ENCODE measurements at regions not wholly inside any gene's neighbourhood (a gene's known extent, or its start where the extent isn't known, plus 50 kb on each side); places are given as distances from the start of the nearest gene placed in this dataset.

DNA sequence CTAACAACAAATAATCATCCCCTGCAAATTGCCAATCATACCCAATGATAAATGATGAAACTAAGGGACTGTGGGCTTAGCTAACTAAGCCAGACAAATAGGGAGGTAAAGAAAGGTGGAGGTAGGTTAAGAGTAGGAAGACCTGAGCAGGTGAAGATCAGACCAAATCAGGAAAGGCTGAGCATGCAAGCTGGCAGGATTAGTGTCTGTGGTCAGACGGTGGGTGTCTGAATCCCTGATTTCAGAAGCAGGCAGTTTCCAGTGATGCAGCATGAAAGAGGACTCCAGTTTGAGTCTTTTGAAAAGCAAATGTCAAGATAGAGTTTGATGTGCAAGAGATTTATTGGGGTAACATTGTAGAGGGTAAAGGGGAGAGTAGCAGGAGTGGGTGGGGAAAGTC is 181.4 kb upstream of the MYLIP start:
- peaks cover 4% of the 10 kb centered on the region for H3K27me3 Mint-ChIP-seq
- no peak overlapping the region for H3K4me3 Mint-ChIP-seq (ENCODE audit: low read depth)
- TF ChIP-seq, protein P1, sequence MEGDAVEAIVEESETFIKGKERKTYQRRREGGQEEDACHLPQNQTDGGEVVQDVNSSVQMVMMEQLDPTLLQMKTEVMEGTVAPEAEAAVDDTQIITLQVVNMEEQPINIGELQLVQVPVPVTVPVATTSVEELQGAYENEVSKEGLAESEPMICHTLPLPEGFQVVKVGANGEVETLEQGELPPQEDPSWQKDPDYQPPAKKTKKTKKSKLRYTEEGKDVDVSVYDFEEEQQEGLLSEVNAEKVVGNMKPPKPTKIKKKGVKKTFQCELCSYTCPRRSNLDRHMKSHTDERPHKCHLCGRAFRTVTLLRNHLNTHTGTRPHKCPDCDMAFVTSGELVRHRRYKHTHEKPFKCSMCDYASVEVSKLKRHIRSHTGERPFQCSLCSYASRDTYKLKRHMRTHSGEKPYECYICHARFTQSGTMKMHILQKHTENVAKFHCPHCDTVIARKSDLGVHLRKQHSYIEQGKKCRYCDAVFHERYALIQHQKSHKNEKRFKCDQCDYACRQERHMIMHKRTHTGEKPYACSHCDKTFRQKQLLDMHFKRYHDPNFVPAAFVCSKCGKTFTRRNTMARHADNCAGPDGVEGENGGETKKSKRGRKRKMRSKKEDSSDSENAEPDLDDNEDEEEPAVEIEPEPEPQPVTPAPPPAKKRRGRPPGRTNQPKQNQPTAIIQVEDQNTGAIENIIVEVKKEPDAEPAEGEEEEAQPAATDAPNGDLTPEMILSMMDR (IDR thresholded peaks at IDR 0.05; ENCODE audit: unreplicated experiment), result no peak
- no peaks in the 10 kb centered on the region for H3K9me3 Mint-ChIP-seq (ENCODE audit: low read depth)
- H3K4me1 Mint-ChIP-seq (ENCODE audit: low read depth), result peaks cover 29% of the 10 kb centered on the region
- H3K27ac Mint-ChIP-seq, result no peak overlapping the region
- no peaks in the 10 kb centered on the region for H3K36me3 Mint-ChIP-seq (ENCODE audit: insufficient read depth)
- no peak for DNase-seq (ENCODE audit: low spot score, unreplicated experiment)

GRCh38 chr6:15946701-15947385 is 182.0 kb upstream of the MYLIP start:
- H3K27me3 Mint-ChIP-seq, result no peaks in the 10 kb centered on the region
- H3K9me3 Mint-ChIP-seq (ENCODE audit: low read depth), result no peaks in the 10 kb centered on the region
- DNase-seq (ENCODE audit: low spot score, unreplicated experiment), result no peak
- H3K4me3 Mint-ChIP-seq (ENCODE audit: low read depth), result no peak overlapping the region
- no peak overlapping the region for H3K27ac Mint-ChIP-seq
- peaks cover 24% of the 10 kb centered on the region for H3K4me1 Mint-ChIP-seq (ENCODE audit: low read depth)
- TF ChIP-seq, protein P1 (IDR thresholded peaks at IDR 0.05; ENCODE audit: unreplicated experiment), result no peak
- no peaks in the 10 kb centered on the region for H3K36me3 Mint-ChIP-seq (ENCODE audit: insufficient read depth)

GRCh38 chr6:15945593-15946159 is 183.2 kb upstream of the MYLIP start:
- Mint-ChIP-seq H3K9me3 (ENCODE audit: low read depth) (peaks cover 3% of the 10 kb centered on the region), H3K4me1 (ENCODE audit: low read depth) (peaks cover 19% of the 10 kb centered on the region), H3K4me3 (ENCODE audit: low read depth) (no peak overlapping the region), H3K36me3 (ENCODE audit: insufficient read depth) (peaks cover 2% of the 10 kb centered on the region), H3K27me3 (peaks cover 4% of the 10 kb centered on the region), H3K27ac (no peak overlapping the region)
- TF ChIP-seq, protein P1 (IDR thresholded peaks at IDR 0.05; ENCODE audit: unreplicated experiment), result no peak
- DNase-seq (ENCODE audit: low spot score, unreplicated experiment), result no peak

GRCh38 chr6:15943423-15943822 is 185.5 kb upstream of the MYLIP start:
- Mint-ChIP-seq H3K36me3 (ENCODE audit: insufficient read depth) (peaks cover 2% of the 10 kb centered on the region), H3K9me3 (ENCODE audit: low read depth) (peaks cover 3% of the 10 kb centered on the region), H3K4me3 (ENCODE audit: low read depth) (no peak overlapping the region), H3K27me3 (peaks cover 11% of the 10 kb centered on the region), H3K27ac (no peak overlapping the region), H3K4me1 (ENCODE audit: low read depth) (peaks cover 1% of the 10 kb centered on the region)
- TF ChIP-seq, protein P1 (IDR thresholded peaks at IDR 0.05; ENCODE audit: unreplicated experiment), result no peak
- no peak for DNase-seq (ENCODE audit: low spot score, unreplicated experiment)

GRCh38 chr6:15941168-15941567 is 187.7 kb upstream of the MYLIP start:
- peaks cover 10% of the 10 kb centered on the region for H3K9me3 Mint-ChIP-seq (ENCODE audit: low read depth)
- no peak overlapping the region for H3K4me3 Mint-ChIP-seq (ENCODE audit: low read depth)
- no peak overlapping the region for H3K27ac Mint-ChIP-seq
- H3K4me1 Mint-ChIP-seq (ENCODE audit: low read depth), result peaks cover 7% of the 10 kb centered on the region
- H3K27me3 Mint-ChIP-seq, result peaks cover 20% of the 10 kb centered on the region
- TF ChIP-seq, protein P1 (IDR thresholded peaks at IDR 0.05; ENCODE audit: unreplicated experiment), result no peak
- no peak for DNase-seq (ENCODE audit: low spot score, unreplicated experiment)
- H3K36me3 Mint-ChIP-seq (ENCODE audit: insufficient read depth), result peaks cover 2% of the 10 kb centered on the region
